ENCODE measurements at regions not wholly inside any gene's neighbourhood (a gene's known extent, or its start where the extent isn't known, plus 50 kb on each side); places are given as distances from the start of the nearest gene placed in this dataset.

DNA sequence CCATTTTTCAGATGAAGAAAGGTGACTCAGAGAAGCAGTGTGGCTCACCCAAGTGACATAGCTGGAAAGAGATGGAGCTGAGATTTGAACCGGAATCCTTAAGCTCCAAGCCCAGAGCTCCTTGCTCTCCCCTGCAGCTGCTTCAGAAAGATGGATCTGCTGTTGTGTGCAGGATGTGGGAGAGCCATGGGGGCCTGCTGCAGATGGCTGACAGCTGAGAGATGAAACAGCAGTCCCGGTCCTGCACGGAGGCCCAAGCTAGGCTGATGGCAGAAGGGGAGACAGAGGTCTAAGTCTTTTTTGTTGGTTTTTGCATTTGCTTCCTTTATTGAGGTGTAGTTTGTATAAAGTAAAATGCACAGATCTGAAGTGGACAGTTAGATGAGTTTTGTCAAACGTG is 69.8 kb upstream of the FOXP4 start:
- Mint-ChIP-seq H3K27me3 (ENCODE audit: insufficient read depth) (peaks cover 54% of the 10 kb centered on the region), H3K36me3 (ENCODE audit: low read depth) (no peaks in the 10 kb centered on the region), H3K4me1 (peaks cover 21% of the 10 kb centered on the region), H3K27ac (no peak overlapping the region), H3K9me3 (no peaks in the 10 kb centered on the region), H3K4me3 (no peak overlapping the region)
- Histone ChIP-seq H3K4me3 (ENCODE audit: low read length) (no peak overlapping the region), H3K27me3 (ENCODE audit: control insufficient read depth, insufficient read depth, low read length, poor library complexity, severe bottlenecking) (peaks cover 3% of the 10 kb centered on the region), H3K9me3 (ENCODE audit: control insufficient read depth, low read length) (no peaks in the 10 kb centered on the region), H3K4me1 (ENCODE audit: control insufficient read depth, insufficient read depth, low read length) (peaks cover 14% of the 10 kb centered on the region), H3K36me3 (ENCODE audit: control insufficient read depth, insufficient read depth, low read length) (no peaks in the 10 kb centered on the region), H3K27ac (ENCODE audit: low read depth, low read length) (no peak overlapping the region), H3K9ac (ENCODE audit: extremely low read depth, low read length, poor library complexity, severe bottlenecking) (no peak overlapping the region)
- TF ChIP-seq, protein P1, sequence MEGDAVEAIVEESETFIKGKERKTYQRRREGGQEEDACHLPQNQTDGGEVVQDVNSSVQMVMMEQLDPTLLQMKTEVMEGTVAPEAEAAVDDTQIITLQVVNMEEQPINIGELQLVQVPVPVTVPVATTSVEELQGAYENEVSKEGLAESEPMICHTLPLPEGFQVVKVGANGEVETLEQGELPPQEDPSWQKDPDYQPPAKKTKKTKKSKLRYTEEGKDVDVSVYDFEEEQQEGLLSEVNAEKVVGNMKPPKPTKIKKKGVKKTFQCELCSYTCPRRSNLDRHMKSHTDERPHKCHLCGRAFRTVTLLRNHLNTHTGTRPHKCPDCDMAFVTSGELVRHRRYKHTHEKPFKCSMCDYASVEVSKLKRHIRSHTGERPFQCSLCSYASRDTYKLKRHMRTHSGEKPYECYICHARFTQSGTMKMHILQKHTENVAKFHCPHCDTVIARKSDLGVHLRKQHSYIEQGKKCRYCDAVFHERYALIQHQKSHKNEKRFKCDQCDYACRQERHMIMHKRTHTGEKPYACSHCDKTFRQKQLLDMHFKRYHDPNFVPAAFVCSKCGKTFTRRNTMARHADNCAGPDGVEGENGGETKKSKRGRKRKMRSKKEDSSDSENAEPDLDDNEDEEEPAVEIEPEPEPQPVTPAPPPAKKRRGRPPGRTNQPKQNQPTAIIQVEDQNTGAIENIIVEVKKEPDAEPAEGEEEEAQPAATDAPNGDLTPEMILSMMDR (conservative IDR thresholded peaks at IDR 0.05): no peak
- no peak for DNase-seq
- 87 to 90% methylated on average over 3 to 4 of the region's 4 CpGs for WGBS, 2 experiments (ENCODE audit: insufficient coverage in 1 of 2, insufficient read length in 1 of 2)

DNA sequence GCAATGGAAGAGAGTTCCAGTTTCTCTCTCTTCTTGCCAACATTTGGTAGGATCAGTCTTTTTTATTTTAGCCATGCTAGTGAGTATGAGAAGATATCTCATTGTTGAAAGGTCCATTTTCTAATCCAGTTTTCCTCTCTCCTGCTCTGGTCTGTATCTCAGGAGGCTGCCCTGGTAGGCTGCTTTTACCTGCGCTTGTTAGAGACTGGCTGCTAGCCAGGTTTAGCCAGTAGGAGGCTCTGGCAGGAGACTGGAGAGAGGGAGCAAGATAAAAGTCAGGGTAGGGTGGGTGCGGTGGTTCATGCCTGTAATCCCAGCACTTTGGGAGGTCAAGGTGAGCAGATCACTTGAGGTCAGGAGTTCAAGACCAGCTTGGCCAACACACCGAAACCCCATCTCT is 68.6 kb upstream of the FOXP4 start:
- Histone ChIP-seq H3K36me3 (ENCODE audit: control insufficient read depth, insufficient read depth, low read length) (no peaks in the 10 kb centered on the region), H3K27me3 (ENCODE audit: control insufficient read depth, insufficient read depth, low read length, poor library complexity, severe bottlenecking) (no peaks in the 10 kb centered on the region), H3K4me3 (ENCODE audit: low read length) (no peak overlapping the region), H3K9me3 (ENCODE audit: control insufficient read depth, low read length) (no peaks in the 10 kb centered on the region), H3K9ac (ENCODE audit: extremely low read depth, low read length, poor library complexity, severe bottlenecking) (no peak overlapping the region), H3K27ac (ENCODE audit: low read depth, low read length) (no peak overlapping the region), H3K4me1 (ENCODE audit: control insufficient read depth, insufficient read depth, low read length) (peaks cover 6% of the 10 kb centered on the region)
- DNase-seq: peak; percentile 77
- peaks cover 45% of the 10 kb centered on the region for H3K27me3 Mint-ChIP-seq (ENCODE audit: insufficient read depth)
- WGBS, 2 experiments (ENCODE audit: insufficient coverage in 1 of 2, insufficient read length in 1 of 2): 33 to 83% methylated on average over 1 to 3 of the region's 3 CpGs
- H3K27ac Mint-ChIP-seq: no peak overlapping the region
- TF ChIP-seq, protein P1 (conservative IDR thresholded peaks at IDR 0.05): peak; percentile 67
- no peaks in the 10 kb centered on the region for H3K36me3 Mint-ChIP-seq (ENCODE audit: low read depth)
- H3K9me3 Mint-ChIP-seq: no peaks in the 10 kb centered on the region
- no peak overlapping the region for H3K4me3 Mint-ChIP-seq
- peaks cover 12% of the 10 kb centered on the region for H3K4me1 Mint-ChIP-seq

DNA sequence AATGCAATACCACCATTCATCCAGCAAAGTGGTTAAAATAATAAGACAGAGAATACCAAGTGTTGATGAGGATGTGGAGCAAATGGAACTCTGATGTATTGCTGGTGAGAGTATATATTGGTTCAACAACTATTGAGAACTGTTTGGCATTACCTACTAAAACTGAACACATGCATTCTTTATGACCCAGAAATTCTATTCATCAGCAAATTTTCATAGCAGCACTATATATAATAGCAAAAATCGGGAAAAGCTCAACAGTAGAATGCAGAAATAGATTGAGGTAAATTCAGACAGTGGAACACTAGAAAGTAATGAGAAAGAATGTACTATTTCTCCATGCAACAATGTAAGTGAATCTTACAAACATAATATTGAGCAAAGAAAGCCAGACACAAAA is 62.2 kb upstream of the FOXP4 start:
- DNase-seq: no peak
- Mint-ChIP-seq H3K27ac (no peak overlapping the region), H3K36me3 (ENCODE audit: low read depth) (no peaks in the 10 kb centered on the region), H3K27me3 (ENCODE audit: insufficient read depth) (peaks cover 12% of the 10 kb centered on the region), H3K4me1 (peaks cover 28% of the 10 kb centered on the region), H3K4me3 (no peak overlapping the region), H3K9me3 (no peaks in the 10 kb centered on the region)
- H3K36me3 ChIP-seq (ENCODE audit: control insufficient read depth, insufficient read depth, low read length): no peaks in the 10 kb centered on the region
- no peak overlapping the region for H3K4me3 ChIP-seq (ENCODE audit: low read length)
- TF ChIP-seq, protein P1 (conservative IDR thresholded peaks at IDR 0.05): no peak
- no peak overlapping the region for H3K27ac ChIP-seq (ENCODE audit: low read depth, low read length)
- peaks cover 17% of the 10 kb centered on the region for H3K4me1 ChIP-seq (ENCODE audit: control insufficient read depth, insufficient read depth, low read length)
- no peaks in the 10 kb centered on the region for H3K9me3 ChIP-seq (ENCODE audit: control insufficient read depth, low read length)
- WGBS, 2 experiments (ENCODE audit: insufficient coverage in 1 of 2, insufficient read length in 1 of 2): 86 to 100% methylated on average over 1 of the region's 1 CpG
- no peak overlapping the region for H3K9ac ChIP-seq (ENCODE audit: extremely low read depth, low read length, poor library complexity, severe bottlenecking)
- no peaks in the 10 kb centered on the region for H3K27me3 ChIP-seq (ENCODE audit: control insufficient read depth, insufficient read depth, low read length, poor library complexity, severe bottlenecking)

Measured in endodermal cell (in vitro differentiated cells).